ENCODE measurements at regions not wholly inside any gene's neighbourhood (a gene's known extent, or its start where the extent isn't known, plus 50 kb on each side); places are given as distances from the start of the nearest gene placed in this dataset.
"Not testable (repeated sequence)": the region's sequence is repeated elsewhere in the genome, so short reads cannot be mapped to it uniquely, and the experiment has no call there.

- DNase-seq (ENCODE audit: insufficient read length, low spot score) = no peak
- no peak for FAIRE-seq
- no peak for TF ChIP-seq POLR2A (IDR thresholded peaks at IDR 0.05; ENCODE audit: low read depth, low read length)
These were observed 65.5 kb upstream of the CYP1B1 start for GRCh38 chr2:38141501-38141900.

- FAIRE-seq (no peak), DNase-seq (ENCODE audit: insufficient read length, low spot score) (no peak)
- TF ChIP-seq POLR2A (IDR thresholded peaks at IDR 0.05; ENCODE audit: low read depth, low read length) = no peak
These were observed 63.0 kb upstream of the CYP1B1 start for GRCh38 chr2:38138996-38139395.

GRCh38 chr2:38138419-38138818 is 62.5 kb upstream of the CYP1B1 start:
- no peak for TF ChIP-seq POLR2A (IDR thresholded peaks at IDR 0.05; ENCODE audit: low read depth, low read length)
- FAIRE-seq (no peak), DNase-seq (ENCODE audit: insufficient read length, low spot score) (no peak)

GRCh38 chr2:38137958-38138357 is 62.0 kb upstream of the CYP1B1 start:
- not testable (repeated sequence) for DNase-seq (ENCODE audit: insufficient read length, low spot score); FAIRE-seq

GRCh38 chr2:38131676-38132075 is 55.7 kb upstream of the CYP1B1 start:
- FAIRE-seq (no peak), DNase-seq (ENCODE audit: insufficient read length, low spot score) (no peak)
- TF ChIP-seq POLR2A (IDR thresholded peaks at IDR 0.05; ENCODE audit: low read depth, low read length) = no peak

- no peak for TF ChIP-seq POLR2A (IDR thresholded peaks at IDR 0.05; ENCODE audit: low read depth, low read length)
- DNase-seq (ENCODE audit: insufficient read length, low spot score) (no peak), FAIRE-seq (no peak)
These were observed 54.9 kb upstream of the CYP1B1 start for GRCh38 chr2:38130876-38131275.

- TF ChIP-seq POLR2A (IDR thresholded peaks at IDR 0.05; ENCODE audit: low read depth, low read length) = no peak
- no peak for FAIRE-seq
- no peak for DNase-seq (ENCODE audit: insufficient read length, low spot score)
These were observed 54.0 kb upstream of the CYP1B1 start for GRCh38 chr2:38129987-38130386.

- TF ChIP-seq POLR2A (IDR thresholded peaks at IDR 0.05; ENCODE audit: low read depth, low read length) = no peak
- no peak for FAIRE-seq
- DNase-seq (ENCODE audit: insufficient read length, low spot score) = no peak
These were observed 53.5 kb upstream of the CYP1B1 start for GRCh38 chr2:38129481-38129880.

GRCh38 chr2:38128653-38129052 is 52.7 kb upstream of the CYP1B1 start:
- no peak for FAIRE-seq
- no peak for DNase-seq (ENCODE audit: insufficient read length, low spot score)
- no peak for TF ChIP-seq POLR2A (IDR thresholded peaks at IDR 0.05; ENCODE audit: low read depth, low read length)

- DNase-seq (ENCODE audit: insufficient read length, low spot score) (no peak), FAIRE-seq (no peak)
- no peak for TF ChIP-seq POLR2A (IDR thresholded peaks at IDR 0.05; ENCODE audit: low read depth, low read length)
These were observed 51.3 kb upstream of the CYP1B1 start for GRCh38 chr2:38127277-38127676.

GRCh38 chr2:38125842-38126241 is 49.9 kb upstream of the CYP1B1 start:
- FAIRE-seq = no peak
- DNase-seq (ENCODE audit: insufficient read length, low spot score) = no peak
- no peak for TF ChIP-seq POLR2A (IDR thresholded peaks at IDR 0.05; ENCODE audit: low read depth, low read length)
